ENCODE measurements at regions not wholly inside any gene's neighbourhood (a gene's known extent, or its start where the extent isn't known, plus 50 kb on each side); places are given as distances from the start of the nearest gene placed in this dataset.
"Not testable (repeated sequence)": the region's sequence is repeated elsewhere in the genome, so short reads cannot be mapped to it uniquely, and the experiment has no call there.

DNA sequence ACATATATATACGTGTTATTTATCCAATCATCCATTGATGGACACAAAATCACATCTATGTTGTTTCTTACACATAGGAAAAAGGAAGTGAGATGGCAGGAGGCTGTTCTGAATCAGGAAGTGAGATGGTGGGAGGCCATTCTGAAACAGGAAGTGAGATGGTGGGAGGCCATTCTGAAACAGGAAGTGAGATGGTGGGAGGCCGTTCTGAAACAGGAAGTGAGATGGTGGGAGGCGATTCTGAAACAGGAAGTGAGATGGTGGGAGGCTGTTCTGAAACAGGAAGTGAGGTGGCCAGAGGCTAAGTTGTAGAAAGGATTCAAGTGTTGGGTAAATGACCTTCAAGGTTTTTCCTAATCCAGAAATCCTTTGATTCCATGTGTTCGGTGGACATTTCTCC is 921.5 kb downstream of the TYW1 start:
- Histone ChIP-seq H3K9me3 (no peaks in the 10 kb centered on the region), H3K4me1 (no peaks in the 10 kb centered on the region), H3K36me3 (no peaks in the 10 kb centered on the region), H3K27me3 (no peaks in the 10 kb centered on the region), H3K27ac (no peak overlapping the region), H3K4me3 (no peak overlapping the region)
- intact Hi-C loops (cut with DNase I): no loop called here
- DNase-seq (ENCODE audit: low spot score in 2 of 2): no peak
- TF ChIP-seq, protein P1, sequence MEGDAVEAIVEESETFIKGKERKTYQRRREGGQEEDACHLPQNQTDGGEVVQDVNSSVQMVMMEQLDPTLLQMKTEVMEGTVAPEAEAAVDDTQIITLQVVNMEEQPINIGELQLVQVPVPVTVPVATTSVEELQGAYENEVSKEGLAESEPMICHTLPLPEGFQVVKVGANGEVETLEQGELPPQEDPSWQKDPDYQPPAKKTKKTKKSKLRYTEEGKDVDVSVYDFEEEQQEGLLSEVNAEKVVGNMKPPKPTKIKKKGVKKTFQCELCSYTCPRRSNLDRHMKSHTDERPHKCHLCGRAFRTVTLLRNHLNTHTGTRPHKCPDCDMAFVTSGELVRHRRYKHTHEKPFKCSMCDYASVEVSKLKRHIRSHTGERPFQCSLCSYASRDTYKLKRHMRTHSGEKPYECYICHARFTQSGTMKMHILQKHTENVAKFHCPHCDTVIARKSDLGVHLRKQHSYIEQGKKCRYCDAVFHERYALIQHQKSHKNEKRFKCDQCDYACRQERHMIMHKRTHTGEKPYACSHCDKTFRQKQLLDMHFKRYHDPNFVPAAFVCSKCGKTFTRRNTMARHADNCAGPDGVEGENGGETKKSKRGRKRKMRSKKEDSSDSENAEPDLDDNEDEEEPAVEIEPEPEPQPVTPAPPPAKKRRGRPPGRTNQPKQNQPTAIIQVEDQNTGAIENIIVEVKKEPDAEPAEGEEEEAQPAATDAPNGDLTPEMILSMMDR (IDR thresholded peaks at IDR 0.05): no peak

DNA sequence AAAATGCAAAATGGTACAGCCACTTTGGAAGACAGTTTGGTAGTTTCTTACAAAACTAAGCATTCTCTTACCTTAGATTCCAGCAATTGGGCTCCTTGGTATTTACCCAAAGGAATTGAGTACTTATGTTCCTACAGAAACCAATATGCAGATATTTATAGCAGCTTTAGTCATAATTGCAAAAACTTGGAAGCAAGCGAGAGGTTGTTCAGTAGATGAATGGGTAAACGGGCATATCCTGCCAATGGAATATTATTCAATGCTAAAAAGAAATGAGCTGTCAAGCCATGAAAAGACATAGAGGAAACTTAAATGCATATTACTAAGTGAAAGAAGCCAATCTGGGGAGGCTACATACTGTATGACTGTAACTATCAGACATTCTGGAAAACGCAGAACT is 926.7 kb downstream of the TYW1 start:
- no peak for DNase-seq (ENCODE audit: low spot score in 2 of 2)
- no peak overlapping the region for H3K4me3 ChIP-seq
- no peak overlapping the region for H3K27ac ChIP-seq
- no peaks in the 10 kb centered on the region for H3K36me3 ChIP-seq
- H3K4me1 ChIP-seq: no peaks in the 10 kb centered on the region
- intact Hi-C loops (cut with DNase I): no loop called here
- H3K27me3 ChIP-seq: no peaks in the 10 kb centered on the region
- TF ChIP-seq, protein P1 (IDR thresholded peaks at IDR 0.05): no peak
- H3K9me3 ChIP-seq: no peaks in the 10 kb centered on the region

DNA sequence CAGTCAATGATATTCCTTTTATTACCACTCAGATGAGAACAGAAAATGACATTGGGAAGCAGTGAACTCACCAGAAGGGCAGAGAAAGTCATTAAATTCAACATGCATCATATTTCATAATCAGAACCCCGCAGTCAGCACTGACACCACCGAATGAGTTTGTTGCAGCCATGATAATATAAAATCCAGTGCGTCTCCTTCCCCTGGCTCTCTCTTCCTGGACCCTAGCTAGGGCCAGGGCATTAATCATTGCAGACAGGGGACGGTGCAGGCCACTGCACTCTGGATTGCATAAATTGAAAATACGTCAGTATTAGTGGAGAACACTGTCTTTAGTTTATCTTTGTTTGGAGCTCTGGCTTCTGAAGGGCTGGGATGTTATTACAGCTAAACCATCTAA is 931.5 kb downstream of the TYW1 start:
- H3K27me3 ChIP-seq: no peaks in the 10 kb centered on the region
- no peaks in the 10 kb centered on the region for H3K36me3 ChIP-seq
- TF ChIP-seq, protein P1 (IDR thresholded peaks at IDR 0.05): no peak
- no peaks in the 10 kb centered on the region for H3K9me3 ChIP-seq
- H3K4me1 ChIP-seq: no peaks in the 10 kb centered on the region
- H3K4me3 ChIP-seq: no peak overlapping the region
- DNase-seq (ENCODE audit: low spot score in 2 of 2): no peak
- H3K27ac ChIP-seq: no peak overlapping the region
- intact Hi-C loops (cut with DNase I): no loop called here

DNA sequence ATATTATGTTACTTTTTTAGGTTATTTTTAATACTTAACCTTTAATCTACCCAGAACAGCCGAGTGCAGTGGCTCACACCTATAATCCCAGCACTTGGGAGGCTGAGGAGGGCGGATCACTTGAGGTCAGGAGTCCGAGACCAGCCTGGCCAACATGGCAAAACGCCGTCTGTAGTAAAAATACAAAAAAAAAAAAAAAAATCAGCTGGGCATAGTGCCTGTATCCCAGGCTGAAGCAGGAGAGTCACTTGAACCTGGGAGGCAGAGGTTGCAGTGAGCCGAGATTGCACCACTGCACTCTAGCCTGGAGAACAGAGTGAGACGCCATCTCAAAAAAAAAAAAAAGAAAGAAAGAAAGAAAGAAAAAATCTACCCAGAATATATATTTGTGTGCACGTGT is 939.8 kb downstream of the TYW1 start:
- H3K36me3 ChIP-seq; H3K4me3 ChIP-seq; DNase-seq (ENCODE audit: low spot score in 2 of 2); intact Hi-C loops (cut with DNase I); H3K9me3 ChIP-seq; H3K4me1 ChIP-seq; H3K27me3 ChIP-seq; H3K27ac ChIP-seq: not testable (repeated sequence)

DNA sequence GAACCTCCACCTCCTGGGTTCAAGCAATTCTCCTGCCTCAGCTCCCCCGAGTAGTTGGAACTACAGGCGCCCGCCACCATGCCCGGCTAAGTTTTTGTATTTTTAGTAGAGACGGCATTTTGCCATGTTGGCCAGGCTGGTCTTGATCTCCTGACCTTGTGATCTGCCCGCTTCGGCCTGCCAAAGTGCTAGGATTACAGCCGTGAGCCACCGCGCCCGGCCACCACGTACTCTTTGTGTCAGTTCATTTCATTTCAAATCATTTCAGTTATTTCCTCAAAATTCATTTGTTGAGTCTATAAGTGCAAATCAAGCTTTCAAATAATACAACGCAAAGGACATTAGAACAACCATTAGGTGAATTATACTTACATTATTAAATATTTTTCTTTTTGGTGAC is 943.8 kb downstream of the TYW1 start:
- Histone ChIP-seq H3K27me3 (no peaks in the 10 kb centered on the region), H3K36me3 (no peaks in the 10 kb centered on the region), H3K9me3 (no peaks in the 10 kb centered on the region), H3K4me1 (no peaks in the 10 kb centered on the region), H3K4me3 (no peak overlapping the region), H3K27ac (no peak overlapping the region)
- TF ChIP-seq, protein P1 (IDR thresholded peaks at IDR 0.05): no peak
- DNase-seq (ENCODE audit: low spot score in 2 of 2): no peak
- intact Hi-C loops (cut with DNase I): no loop called here

DNA sequence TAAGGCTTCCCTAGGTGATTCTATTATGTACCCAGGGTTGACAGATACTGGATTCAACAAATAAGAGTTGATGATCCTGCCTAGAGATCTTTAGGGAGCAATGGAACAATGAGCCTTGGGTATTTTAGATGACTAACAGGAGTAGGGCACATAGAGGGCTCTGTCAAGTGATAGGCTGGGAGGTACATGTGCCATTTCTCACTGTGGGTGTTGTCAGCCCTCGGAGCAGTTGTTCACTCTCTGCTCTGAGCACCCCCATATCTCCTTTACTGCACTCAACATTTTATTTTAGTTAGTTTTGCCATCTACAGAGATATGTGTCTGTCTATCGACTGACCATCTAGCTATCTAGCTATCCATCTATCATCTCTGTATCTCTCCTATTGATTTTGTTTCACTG is 950.6 kb downstream of the TYW1 start:
- intact Hi-C loops (cut with DNase I): no loop called here
- Histone ChIP-seq H3K27ac (no peak overlapping the region), H3K9me3 (no peaks in the 10 kb centered on the region), H3K4me1 (no peaks in the 10 kb centered on the region), H3K4me3 (no peak overlapping the region), H3K27me3 (no peaks in the 10 kb centered on the region), H3K36me3 (no peaks in the 10 kb centered on the region)
- TF ChIP-seq, protein P1 (IDR thresholded peaks at IDR 0.05): no peak
- DNase-seq (ENCODE audit: low spot score in 2 of 2): no peak
